ENCODE measurements at regions not wholly inside any gene's neighbourhood (a gene's known extent, or its start where the extent isn't known, plus 50 kb on each side); places are given as distances from the start of the nearest gene placed in this dataset.

DNA sequence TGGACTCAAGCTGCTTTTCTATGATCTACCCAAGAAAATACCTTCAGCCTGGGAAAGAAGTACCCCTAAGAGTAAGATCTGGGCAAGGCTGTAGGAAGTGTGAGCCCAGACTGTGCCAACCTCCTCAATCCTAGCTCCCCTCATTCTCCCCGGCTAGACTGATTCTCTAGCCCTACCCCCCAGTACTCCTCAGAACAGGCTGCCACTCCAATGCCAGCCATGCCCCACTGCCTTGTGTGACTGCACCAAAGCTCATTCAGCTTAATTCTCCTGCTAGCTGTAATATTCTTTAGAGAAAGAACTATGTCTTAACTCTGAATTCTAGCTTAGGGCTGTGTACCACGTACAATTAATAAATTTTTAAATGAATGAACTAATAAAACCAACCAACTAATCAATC is 92.6 kb upstream of the AKIP1 start:
- TF ChIP-seq CTCF (conservative IDR thresholded peaks at IDR 0.05) (no peak), ZFX (IDR thresholded peaks at IDR 0.05) (no peak)
